Suprapubic skin (tissue), 3 donors: ENCODE measurements at regions not wholly inside any gene's neighbourhood (a gene's known extent, or its start where the extent isn't known, plus 50 kb on each side); places are given as distances from the start of the nearest gene placed in this dataset.

Experiments used
- EP300 ChIP-seq: sonication (generic); formaldehyde crosslinking; IDR thresholded peaks from one replicate; pipeline ENCODE4 v1.6.1; 2017; ENCODE audit warnings: antibody characterized with exemption
- POLR2A ChIP-seq, 2 donors: fragments of 450-650 bp; IDR thresholded peaks; one replicate each; pipeline ENCODE4 v1.6.1; 2017; ENCODE audit warnings: antibody characterized with exemption in 2 of 2, mild to moderate bottlenecking in 2 of 2, moderate library complexity in 2 of 2
- TF ChIP-seq, protein P1 (sequence below), 2 donors: fragments of 200-600 bp in 1 of 2; fragments of 450-650 bp in 1 of 2; sonication (generic) in 1 of 2; IDR thresholded peaks; one replicate each; pipeline ENCODE4 v1.5.1; 2016 to 2019; ENCODE audit warnings: antibody characterized with exemption in 2 of 2, mild to moderate bottlenecking in 1 of 2, moderate library complexity in 1 of 2

GRCh38 chr2:9789371-9789770 is 53.9 kb upstream of the TAF1B start:
- TF ChIP-seq, protein P1, sequence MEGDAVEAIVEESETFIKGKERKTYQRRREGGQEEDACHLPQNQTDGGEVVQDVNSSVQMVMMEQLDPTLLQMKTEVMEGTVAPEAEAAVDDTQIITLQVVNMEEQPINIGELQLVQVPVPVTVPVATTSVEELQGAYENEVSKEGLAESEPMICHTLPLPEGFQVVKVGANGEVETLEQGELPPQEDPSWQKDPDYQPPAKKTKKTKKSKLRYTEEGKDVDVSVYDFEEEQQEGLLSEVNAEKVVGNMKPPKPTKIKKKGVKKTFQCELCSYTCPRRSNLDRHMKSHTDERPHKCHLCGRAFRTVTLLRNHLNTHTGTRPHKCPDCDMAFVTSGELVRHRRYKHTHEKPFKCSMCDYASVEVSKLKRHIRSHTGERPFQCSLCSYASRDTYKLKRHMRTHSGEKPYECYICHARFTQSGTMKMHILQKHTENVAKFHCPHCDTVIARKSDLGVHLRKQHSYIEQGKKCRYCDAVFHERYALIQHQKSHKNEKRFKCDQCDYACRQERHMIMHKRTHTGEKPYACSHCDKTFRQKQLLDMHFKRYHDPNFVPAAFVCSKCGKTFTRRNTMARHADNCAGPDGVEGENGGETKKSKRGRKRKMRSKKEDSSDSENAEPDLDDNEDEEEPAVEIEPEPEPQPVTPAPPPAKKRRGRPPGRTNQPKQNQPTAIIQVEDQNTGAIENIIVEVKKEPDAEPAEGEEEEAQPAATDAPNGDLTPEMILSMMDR (IDR thresholded peaks at IDR 0.05): no peak
- no peak for TF ChIP-seq POLR2A (IDR thresholded peaks at IDR 0.05)
- TF ChIP-seq EP300: no peak
